ENCODE measurements at regions not wholly inside any gene's neighbourhood (a gene's known extent, or its start where the extent isn't known, plus 50 kb on each side); places are given as distances from the start of the nearest gene placed in this dataset.

- TF ChIP-seq MAZ (IDR thresholded peaks at IDR 0.05; ENCODE audit: borderline replicate concordance, low read depth, low read length) (no peak), CEBPB (IDR thresholded peaks at IDR 0.05; ENCODE audit: low read depth, low read length) (no peak), NFE2L2 (IDR thresholded peaks at IDR 0.05; ENCODE audit: low read depth, low read length) (no peak), RCOR1 (IDR thresholded peaks at IDR 0.05; ENCODE audit: insufficient replicate concordance, low read length) (no peak), CTCF (conservative IDR thresholded peaks at IDR 0.05; ENCODE audit: low read depth, low read length) (no peak), FOS (IDR thresholded peaks at IDR 0.05; ENCODE audit: low read depth, low read length) (no peak), MAFK (IDR thresholded peaks at IDR 0.05; ENCODE audit: low read depth, low read length) (no peak), USF2 (IDR thresholded peaks at IDR 0.05; ENCODE audit: low read depth, low read length) (no peak), RAD21 (IDR thresholded peaks at IDR 0.05; ENCODE audit: low read length) (no peak), RFX5 (IDR thresholded peaks at IDR 0.05; ENCODE audit: low read depth, low read length) (no peak), MXI1 (IDR thresholded peaks at IDR 0.05; ENCODE audit: borderline replicate concordance, low read depth, low read length) (no peak), POLR2A (IDR thresholded peaks at IDR 0.05; ENCODE audit: low read depth, low read length) (no peak), SMC3 (IDR thresholded peaks at IDR 0.05; ENCODE audit: low read depth, low read length) (no peak), BHLHE40 (IDR thresholded peaks at IDR 0.05; ENCODE audit: low read depth, low read length) (no peak), ELK1 (IDR thresholded peaks at IDR 0.05; ENCODE audit: borderline replicate concordance, low read depth, low read length) (no peak), CHD1 (IDR thresholded peaks at IDR 0.05; ENCODE audit: low read depth, low read length) (no peak)
- no peak overlapping the region for H3K14ac ChIP-seq (replicated peaks; ENCODE audit: low read depth, low read length)
- no peak overlapping the region for H2BK5ac ChIP-seq (ENCODE audit: low read depth, low read length, poor library complexity, severe bottlenecking)
- no peaks in the 10 kb centered on the region for H3K79me1 ChIP-seq (ENCODE audit: low read depth in 1 of 2, low read length in 2 of 2)
- no CpG with 5 or more reads among the region's 4 CpGs for WGBS, 2 experiments (ENCODE audit: extremely low coverage in 2 of 2, insufficient read length in 1 of 2)
- H2BK120ac ChIP-seq (ENCODE audit: low read depth, low read length): no peak overlapping the region
- no peak for DNase-seq
- no peak overlapping the region for H2AFZ ChIP-seq (replicated peaks; ENCODE audit: low read length, poor library complexity)
- no peak for ATAC-seq (ENCODE audit: low read depth)
- no peak overlapping the region for H2BK15ac ChIP-seq (ENCODE audit: low read depth, low read length)
- H3K9ac ChIP-seq (ENCODE audit: low read depth, low read length): no peak overlapping the region
- no peak overlapping the region for H2AK5ac ChIP-seq (ENCODE audit: low read depth, low read length)
- H2AK9ac ChIP-seq (replicated peaks; ENCODE audit: low read depth, low read length, poor library complexity): no peak overlapping the region
- H3K27ac ChIP-seq (ENCODE audit: insufficient read depth, low read length): no peak overlapping the region
- intact Hi-C loops (cut with micrococcal nuclease): no loop called here
- H4K8ac ChIP-seq (ENCODE audit: low read depth in 2 of 2, low read length in 2 of 2): no peak overlapping the region
- no peak overlapping the region for H4K5ac ChIP-seq (ENCODE audit: low read depth, low read length)
- no peak overlapping the region for H3K4ac ChIP-seq (ENCODE audit: low read depth, low read length)
- no peaks in the 10 kb centered on the region for H3K9me1 ChIP-seq (ENCODE audit: insufficient read depth, low read length)
- H3K4me1 ChIP-seq (ENCODE audit: control insufficient read depth, insufficient read depth, low read length): no peaks in the 10 kb centered on the region
- H3K9me3 ChIP-seq (ENCODE audit: control insufficient read depth, insufficient read depth, low read length): no peaks in the 10 kb centered on the region
- H3K4me2 ChIP-seq (ENCODE audit: low read depth, low read length): no peak overlapping the region
- H3K56ac ChIP-seq (ENCODE audit: extremely low read depth, insufficient read depth, low read length): no peak overlapping the region
- no peak overlapping the region for H3K18ac ChIP-seq (ENCODE audit: low read depth, low read length)
- H3K36me3 ChIP-seq (ENCODE audit: control insufficient read depth, insufficient read depth, low read length): no peaks in the 10 kb centered on the region
- no peaks in the 10 kb centered on the region for H3K27me3 ChIP-seq (ENCODE audit: control insufficient read depth, insufficient read depth, low read length)
- no peak overlapping the region for H3K4me3 ChIP-seq (ENCODE audit: insufficient read depth, low read depth, low read length)
- in situ Hi-C loops (cut with MboI; ENCODE audit: low sequenced_read_pairs): no loop called here
- no TSS peak for BruUV-seq (replicated peaks)
- CTCF ChIA-PET: interaction anchor here (0.7 to 1.8 kb wide), 2 partner anchors 14 to 15 kb away, joined by 4 to 5 read pairs; no protein-coding TSS in a partner anchor
- no peak overlapping the region for H2BK20ac ChIP-seq (ENCODE audit: low read depth, low read length)
- no peak overlapping the region for H4K91ac ChIP-seq (ENCODE audit: insufficient read depth, low read depth, low read length)
- dilution Hi-C loops (cut with HindIII; ENCODE audit: low sequenced_read_pairs, unreplicated experiment): no loop called here
- H4K20me1 ChIP-seq (ENCODE audit: insufficient read depth, low read length): no peaks in the 10 kb centered on the region
- H3K23ac ChIP-seq (ENCODE audit: low read depth, low read length): no peak overlapping the region
- POLR2A ChIA-PET (ENCODE audit: unreplicated experiment): no interaction called here
Measured at GRCh38 chr5:104512063-104512825, 949.7 kb upstream of the NUDT12 start.

Measured in IMR-90 (cell line).